ENCODE measurements at regions not wholly inside any gene's neighbourhood (a gene's known extent, or its start where the extent isn't known, plus 50 kb on each side); places are given as distances from the start of the nearest gene placed in this dataset.

- H3K9ac ChIP-seq (ENCODE audit: low read depth in 1 of 3, low read length in 3 of 3): no peak overlapping the region
Measured at GRCh38 chr11:131109257-131109656, 193.0 kb upstream of the SNX19 start.

GRCh38 chr11:131109790-131110189, 193.5 kb upstream of the SNX19 start:
- peaks cover 0 to 2% (median 0%) of the 10 kb centered on the region in 3 donors for H3K9me3 ChIP-seq (ENCODE audit: control insufficient read depth in 3 of 3, low read length in 3 of 3)
- no peak overlapping the region for H3K9ac ChIP-seq (ENCODE audit: low read depth in 1 of 3, low read length in 3 of 3)
- no peaks in the 10 kb centered on the region for H3K36me3 ChIP-seq (ENCODE audit: control insufficient read depth in 3 of 3, insufficient read depth in 3 of 3, low read length in 3 of 3)
- peaks cover 0 to 2% (median 0%) of the 10 kb centered on the region in 3 donors for H3K27me3 ChIP-seq (ENCODE audit: control insufficient read depth in 3 of 3, insufficient read depth in 3 of 3, low read length in 3 of 3)
- no peak overlapping the region for H3K4me3 ChIP-seq (ENCODE audit: low read length in 3 of 3)
- H3K27ac ChIP-seq (ENCODE audit: low read depth, low read length): no peak overlapping the region
- H3K4me1 ChIP-seq (ENCODE audit: control insufficient read depth in 3 of 3, insufficient read depth in 3 of 3, low read length in 3 of 3): no peaks in the 10 kb centered on the region

More at GRCh38 chr11:131109257-131109656, 193.0 kb upstream of the SNX19 start:
- Histone ChIP-seq H3K4me3 (ENCODE audit: low read length in 3 of 3) (no peak overlapping the region), H3K4me1 (ENCODE audit: control insufficient read depth in 3 of 3, insufficient read depth in 3 of 3, low read length in 3 of 3) (no peaks in the 10 kb centered on the region), H3K27me3 (ENCODE audit: control insufficient read depth in 3 of 3, insufficient read depth in 3 of 3, low read length in 3 of 3) (peaks cover 0 to 2% (median 0%) of the 10 kb centered on the region in 3 donors), H3K27ac (ENCODE audit: low read depth, low read length) (no peak overlapping the region), H3K9me3 (ENCODE audit: control insufficient read depth in 3 of 3, low read length in 3 of 3) (peaks cover 0 to 2% (median 0%) of the 10 kb centered on the region in 3 donors), H3K36me3 (ENCODE audit: control insufficient read depth in 3 of 3, insufficient read depth in 3 of 3, low read length in 3 of 3) (no peaks in the 10 kb centered on the region)

DNA sequence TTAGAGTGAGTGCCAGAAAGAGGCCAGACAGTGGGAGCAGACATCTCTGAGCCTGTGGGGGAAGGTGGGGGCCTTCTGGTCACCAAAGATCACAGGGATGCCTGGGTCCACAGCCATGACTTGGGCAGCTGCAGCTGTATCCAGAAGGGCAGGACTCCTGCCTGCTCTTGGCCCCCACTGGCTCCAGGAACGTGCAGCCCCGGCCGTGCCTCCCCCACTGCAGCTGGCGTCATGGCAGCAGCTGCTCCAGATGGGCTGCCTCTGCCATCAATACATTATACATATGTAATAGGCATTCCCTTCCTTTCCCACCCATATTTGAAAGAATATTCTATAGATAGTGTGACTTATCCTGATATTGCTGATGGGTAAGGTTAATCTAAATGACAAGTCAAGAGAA, 195.5 kb upstream of the SNX19 start:
- no peaks in the 10 kb centered on the region for H3K4me1 ChIP-seq (ENCODE audit: control insufficient read depth in 3 of 3, insufficient read depth in 3 of 3, low read length in 3 of 3)
- H3K4me3 ChIP-seq (ENCODE audit: low read length in 3 of 3): no peak overlapping the region
- no peak overlapping the region for H3K27ac ChIP-seq (ENCODE audit: low read depth, low read length)
- no peak overlapping the region for H3K9ac ChIP-seq (ENCODE audit: low read depth in 1 of 3, low read length in 3 of 3)
- peaks cover 0 to 2% (median 0%) of the 10 kb centered on the region in 3 donors for H3K27me3 ChIP-seq (ENCODE audit: control insufficient read depth in 3 of 3, insufficient read depth in 3 of 3, low read length in 3 of 3)
- peaks cover 0 to 2% (median 0%) of the 10 kb centered on the region in 3 donors for H3K9me3 ChIP-seq (ENCODE audit: control insufficient read depth in 3 of 3, low read length in 3 of 3)
- no peaks in the 10 kb centered on the region for H3K36me3 ChIP-seq (ENCODE audit: control insufficient read depth in 3 of 3, insufficient read depth in 3 of 3, low read length in 3 of 3)

- no peaks in the 10 kb centered on the region for H3K4me1 ChIP-seq (ENCODE audit: control insufficient read depth in 3 of 3, insufficient read depth in 3 of 3, low read length in 3 of 3)
- no peaks in the 10 kb centered on the region for H3K27me3 ChIP-seq (ENCODE audit: control insufficient read depth in 3 of 3, insufficient read depth in 3 of 3, low read length in 3 of 3)
- H3K9ac ChIP-seq (ENCODE audit: low read depth in 1 of 3, low read length in 3 of 3): no peak overlapping the region
- no peaks in the 10 kb centered on the region for H3K36me3 ChIP-seq (ENCODE audit: control insufficient read depth in 3 of 3, insufficient read depth in 3 of 3, low read length in 3 of 3)
- H3K27ac ChIP-seq (ENCODE audit: low read depth, low read length): no peak overlapping the region
- no peaks in the 10 kb centered on the region for H3K9me3 ChIP-seq (ENCODE audit: control insufficient read depth in 3 of 3, low read length in 3 of 3)
- no peak overlapping the region for H3K4me3 ChIP-seq (ENCODE audit: low read length in 3 of 3)
Measured at GRCh38 chr11:131118247-131118646, 202.0 kb upstream of the SNX19 start.

DNA sequence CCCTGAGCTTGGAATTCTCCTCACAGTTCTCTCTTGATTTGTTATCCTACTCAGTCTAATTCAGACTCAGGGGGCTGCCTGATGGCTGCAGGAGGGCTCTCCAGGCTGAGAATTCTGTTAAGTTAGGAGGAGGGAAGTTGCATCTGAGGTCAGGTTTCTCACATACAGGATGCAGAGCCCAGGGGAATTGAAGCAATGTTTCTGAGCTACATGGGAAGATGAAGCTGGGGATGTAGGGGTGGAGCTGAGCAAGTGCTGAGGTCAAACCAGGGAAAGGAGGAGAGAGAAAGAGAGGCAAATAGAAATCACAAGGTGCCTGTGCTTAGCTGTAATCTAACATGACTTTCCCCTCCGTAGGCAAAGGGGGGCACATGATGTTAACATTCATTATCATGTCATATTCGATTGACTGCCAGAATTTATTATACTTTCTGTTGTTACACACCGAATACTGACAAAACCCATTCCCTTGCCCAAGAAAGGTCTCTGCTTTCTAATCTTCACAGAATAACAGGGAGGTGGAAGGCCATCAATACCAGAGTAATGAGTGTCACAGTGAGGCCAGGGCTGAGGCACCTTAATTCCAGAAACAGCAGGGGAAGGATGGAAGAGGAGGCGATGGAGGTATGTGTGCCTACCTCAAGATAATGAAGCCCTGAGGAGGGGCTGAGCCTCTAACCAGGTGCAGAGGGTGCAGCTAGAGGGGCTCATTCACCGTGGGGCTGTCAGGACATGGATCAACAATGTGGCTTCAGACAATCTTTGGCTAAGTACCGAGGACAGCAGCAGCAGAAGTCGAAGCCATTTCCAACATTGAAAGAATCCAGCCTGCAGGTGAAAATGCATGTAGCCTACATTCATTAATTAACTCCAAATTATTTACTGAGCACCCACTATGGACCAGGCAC, 205.4 kb upstream of the SNX19 start:
- Histone ChIP-seq H3K27me3 (ENCODE audit: control insufficient read depth in 3 of 3, insufficient read depth in 3 of 3, low read length in 3 of 3) (no peaks in the 10 kb centered on the region), H3K36me3 (ENCODE audit: control insufficient read depth in 3 of 3, insufficient read depth in 3 of 3, low read length in 3 of 3) (no peaks in the 10 kb centered on the region), H3K27ac (ENCODE audit: low read depth, low read length) (no peak overlapping the region), H3K4me3 (ENCODE audit: low read length in 3 of 3) (no peak overlapping the region), H3K9ac (ENCODE audit: low read depth in 1 of 3, low read length in 3 of 3) (no peak overlapping the region), H3K4me1 (ENCODE audit: control insufficient read depth in 3 of 3, insufficient read depth in 3 of 3, low read length in 3 of 3) (no peaks in the 10 kb centered on the region), H3K9me3 (ENCODE audit: control insufficient read depth in 3 of 3, low read length in 3 of 3) (no peaks in the 10 kb centered on the region)

DNA sequence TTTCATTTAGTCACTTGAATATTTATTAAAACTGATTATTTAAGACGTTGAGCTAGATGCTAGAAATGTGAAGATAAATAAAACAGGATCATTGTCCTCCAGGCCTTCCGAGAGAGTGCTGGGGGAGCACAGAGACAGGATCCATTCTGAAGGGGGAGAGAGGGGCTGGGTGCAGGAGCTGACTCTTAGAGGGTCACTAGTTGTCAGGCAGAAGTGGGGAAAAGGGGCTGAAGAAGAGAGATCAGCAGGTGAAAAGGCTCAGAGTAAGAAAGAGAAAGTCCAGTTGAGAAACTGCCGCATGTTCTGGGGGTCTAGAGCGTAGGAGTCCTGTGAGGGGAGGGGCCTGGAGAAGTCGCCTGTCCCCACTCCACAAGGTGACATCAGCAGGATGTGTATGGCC, 206.2 kb upstream of the SNX19 start:
- Histone ChIP-seq H3K27me3 (ENCODE audit: control insufficient read depth in 3 of 3, insufficient read depth in 3 of 3, low read length in 3 of 3) (no peaks in the 10 kb centered on the region), H3K36me3 (ENCODE audit: control insufficient read depth in 3 of 3, insufficient read depth in 3 of 3, low read length in 3 of 3) (no peaks in the 10 kb centered on the region), H3K9me3 (ENCODE audit: control insufficient read depth in 3 of 3, low read length in 3 of 3) (peaks cover 0 to 5% (median 0%) of the 10 kb centered on the region in 3 donors), H3K27ac (ENCODE audit: low read depth, low read length) (no peak overlapping the region), H3K9ac (ENCODE audit: low read depth in 1 of 3, low read length in 3 of 3) (no peak overlapping the region), H3K4me1 (ENCODE audit: control insufficient read depth in 3 of 3, insufficient read depth in 3 of 3, low read length in 3 of 3) (no peaks in the 10 kb centered on the region), H3K4me3 (ENCODE audit: low read length in 3 of 3) (no peak overlapping the region)

- Histone ChIP-seq H3K27me3 (ENCODE audit: control insufficient read depth in 3 of 3, insufficient read depth in 3 of 3, low read length in 3 of 3) (peaks cover 0 to 3% (median 0%) of the 10 kb centered on the region in 3 donors), H3K4me1 (ENCODE audit: control insufficient read depth in 3 of 3, insufficient read depth in 3 of 3, low read length in 3 of 3) (no peaks in the 10 kb centered on the region), H3K27ac (ENCODE audit: low read depth, low read length) (no peak overlapping the region), H3K36me3 (ENCODE audit: control insufficient read depth in 3 of 3, insufficient read depth in 3 of 3, low read length in 3 of 3) (no peaks in the 10 kb centered on the region), H3K9ac (ENCODE audit: low read depth in 1 of 3, low read length in 3 of 3) (no peak overlapping the region), H3K9me3 (ENCODE audit: control insufficient read depth in 3 of 3, low read length in 3 of 3) (peaks cover 1 to 5% (median 4%) of the 10 kb centered on the region in 3 donors), H3K4me3 (ENCODE audit: low read length in 3 of 3) (no peak overlapping the region)
Measured at GRCh38 chr11:131129474-131129873, 213.2 kb upstream of the SNX19 start.

DNA sequence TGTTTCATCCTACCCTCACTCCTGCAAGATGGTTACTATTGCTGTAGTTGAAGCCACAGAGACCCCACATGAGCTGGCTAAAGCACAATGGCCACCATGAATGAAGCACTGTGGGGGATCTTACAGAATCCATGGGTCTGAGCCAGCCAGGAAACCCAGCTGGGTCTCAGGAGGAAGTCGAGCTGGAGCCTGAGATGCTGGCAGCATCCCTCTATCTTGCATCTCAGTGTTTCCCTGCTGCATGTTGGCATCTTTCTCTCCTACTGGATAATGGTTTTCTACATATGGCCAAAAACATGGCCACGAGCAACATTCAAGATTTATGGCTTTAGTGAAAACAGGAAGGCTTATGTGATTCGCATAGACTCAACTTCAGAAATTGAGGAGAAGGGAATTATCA, 219.3 kb upstream of the SNX19 start:
- Histone ChIP-seq H3K9me3 (ENCODE audit: control insufficient read depth in 3 of 3, low read length in 3 of 3) (no peaks in the 10 kb centered on the region), H3K9ac (ENCODE audit: low read depth in 1 of 3, low read length in 3 of 3) (no peak overlapping the region), H3K36me3 (ENCODE audit: control insufficient read depth in 3 of 3, insufficient read depth in 3 of 3, low read length in 3 of 3) (no peaks in the 10 kb centered on the region), H3K27me3 (ENCODE audit: control insufficient read depth in 3 of 3, insufficient read depth in 3 of 3, low read length in 3 of 3) (peaks cover 0 to 3% (median 0%) of the 10 kb centered on the region in 3 donors), H3K4me3 (ENCODE audit: low read length in 3 of 3) (no peak overlapping the region), H3K27ac (ENCODE audit: low read depth, low read length) (no peak overlapping the region), H3K4me1 (ENCODE audit: control insufficient read depth in 3 of 3, insufficient read depth in 3 of 3, low read length in 3 of 3) (no peaks in the 10 kb centered on the region)

GRCh38 chr11:131136486-131136885, 220.2 kb upstream of the SNX19 start:
- Histone ChIP-seq H3K27ac (ENCODE audit: low read depth, low read length) (no peak overlapping the region), H3K9ac (ENCODE audit: low read depth in 1 of 3, low read length in 3 of 3) (no peak overlapping the region), H3K27me3 (ENCODE audit: control insufficient read depth in 3 of 3, insufficient read depth in 3 of 3, low read length in 3 of 3) (peaks cover 0 to 3% (median 0%) of the 10 kb centered on the region in 3 donors), H3K9me3 (ENCODE audit: control insufficient read depth in 3 of 3, low read length in 3 of 3) (no peaks in the 10 kb centered on the region), H3K36me3 (ENCODE audit: control insufficient read depth in 3 of 3, insufficient read depth in 3 of 3, low read length in 3 of 3) (no peaks in the 10 kb centered on the region), H3K4me3 (ENCODE audit: low read length in 3 of 3) (no peak overlapping the region), H3K4me1 (ENCODE audit: control insufficient read depth in 3 of 3, insufficient read depth in 3 of 3, low read length in 3 of 3) (no peaks in the 10 kb centered on the region)

DNA sequence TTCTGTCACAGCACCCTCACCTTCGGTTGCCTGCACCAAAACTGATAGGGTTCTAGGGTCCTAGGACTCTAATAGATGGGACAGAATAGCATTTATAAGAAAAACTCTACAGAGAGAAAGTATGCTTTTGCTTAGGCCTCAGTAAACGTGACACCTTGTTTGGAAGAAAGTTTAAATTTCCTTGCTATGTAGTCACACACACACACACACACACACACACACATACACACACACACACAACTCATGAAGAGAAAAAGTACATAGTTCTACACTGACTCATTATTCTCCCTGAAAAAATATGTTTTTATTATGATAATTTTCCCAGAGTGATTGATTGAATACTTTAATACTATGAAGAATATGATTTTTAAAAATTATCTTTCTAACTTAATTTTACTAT, 220.8 kb upstream of the SNX19 start:
- Histone ChIP-seq H3K27ac (ENCODE audit: low read depth, low read length) (no peak overlapping the region), H3K4me1 (ENCODE audit: control insufficient read depth in 3 of 3, insufficient read depth in 3 of 3, low read length in 3 of 3) (no peaks in the 10 kb centered on the region), H3K27me3 (ENCODE audit: control insufficient read depth in 3 of 3, insufficient read depth in 3 of 3, low read length in 3 of 3) (peaks cover 0 to 3% (median 0%) of the 10 kb centered on the region in 3 donors), H3K9ac (ENCODE audit: low read depth in 1 of 3, low read length in 3 of 3) (no peak overlapping the region), H3K9me3 (ENCODE audit: control insufficient read depth in 3 of 3, low read length in 3 of 3) (no peaks in the 10 kb centered on the region), H3K36me3 (ENCODE audit: control insufficient read depth in 3 of 3, insufficient read depth in 3 of 3, low read length in 3 of 3) (no peaks in the 10 kb centered on the region), H3K4me3 (ENCODE audit: low read length in 3 of 3) (no peak overlapping the region)

Measured in skeletal muscle tissue (tissue), 3 donors.